CD4-positive, alpha-beta T cell (primary cell): ENCODE measurements at regions not wholly inside any gene's neighbourhood (a gene's known extent, or its start where the extent isn't known, plus 50 kb on each side); places are given as distances from the start of the nearest gene placed in this dataset.

Experiments used
- ATAC-seq: fragments of 200-7000 bp; cut with Tn5 transposase; one replicate; pipeline ENCODE4 v1.10.0; 2022; ENCODE audit warnings: mild to moderate bottlenecking; ENCODE audit not compliant: poor library complexity
- CTCF ChIA-PET: fragments of 350-600 bp; sonication (Branson Sonifier 250); formaldehyde crosslinking; loops from one replicate; lab custom pipeline; 2021; ENCODE audit warnings: antibody characterized with exemption, inconsistent platforms; lab: Charles Lee
- POLR2A ChIA-PET: fragments of 350-600 bp; sonication (Branson Sonifier 250); formaldehyde crosslinking; loops from one replicate; lab custom pipeline; 2021; ENCODE audit warnings: antibody characterized with exemption, inconsistent platforms; lab: Charles Lee
- DNase-seq, 14 experiments: peaks; one replicate each; pipeline ENCODE4 v3.0.0-alpha.2; 2013 to 2020; ENCODE audit warnings: mixed read lengths in 2 of 14
- H3K27ac ChIP-seq, 2 donors: one replicate each; pipeline versions ENCODE4 v1.5.1 to v1.7.0; 2013; ENCODE audit warnings: low read length in 2 of 2, low read depth in 1 of 2, mild to moderate bottlenecking in 1 of 2
- H3K27me3 ChIP-seq, 2 experiments: 1 replicate in 1 of 2; 2 replicates in 1 of 2; pipeline versions ENCODE4 v1.6.1 to v1.7.0; 2013; ENCODE audit warnings: low read length in 2 of 2, control low read depth in 1 of 2, mild to moderate bottlenecking in 1 of 2, moderate library complexity in 1 of 2; ENCODE audit not compliant: insufficient read depth in 2 of 2, control insufficient read depth in 1 of 2
- H3K36me3 ChIP-seq: one replicate; pipeline ENCODE4 v1.6.1; 2013; ENCODE audit warnings: low read length, control low read depth; ENCODE audit not compliant: insufficient read depth
- H3K4me1 ChIP-seq: one replicate; pipeline ENCODE4 v1.6.1; 2013; ENCODE audit warnings: low read length, control low read depth; ENCODE audit not compliant: insufficient read depth
- H3K4me3 ChIP-seq: one replicate; pipeline ENCODE4 v1.5.1; 2013; ENCODE audit warnings: mild to moderate bottlenecking, low read length, moderate library complexity
- H3K9me3 ChIP-seq, 2 experiments: 1 replicate in 1 of 2; 2 replicates in 1 of 2; pipeline versions ENCODE4 v1.6.1 to v1.7.0; 2013; ENCODE audit warnings: low read length in 2 of 2, mild to moderate bottlenecking in 2 of 2, control low read depth in 1 of 2, moderate library complexity in 1 of 2; ENCODE audit not compliant: control insufficient read depth in 1 of 2, insufficient read depth in 1 of 2
- H3K27ac Mint-ChIP-seq: one replicate; pipeline ENCODE4 v1.8.0; 2020; ENCODE audit warnings: mixed read lengths
- H3K27me3 Mint-ChIP-seq: one replicate; pipeline ENCODE4 v1.8.0; 2021; ENCODE audit warnings: mixed read lengths
- H3K36me3 Mint-ChIP-seq: one replicate; pipeline ENCODE4 v1.8.0; 2021; ENCODE audit warnings: low read depth, mixed read lengths
- H3K4me1 Mint-ChIP-seq: one replicate; pipeline ENCODE4 v1.8.0; 2021; ENCODE audit warnings: low read depth, mixed read lengths
- H3K4me3 Mint-ChIP-seq: one replicate; pipeline ENCODE4 v1.8.0; 2020; ENCODE audit warnings: mild to moderate bottlenecking, mixed read lengths
- H3K9me3 Mint-ChIP-seq: one replicate; pipeline ENCODE4 v1.8.0; 2020; ENCODE audit warnings: mixed read lengths
- intact Hi-C, 2 experiments: fragments of 100-400 bp; cut with DNase I in 1 of 2; cut with micrococcal nuclease in 1 of 2; formaldehyde crosslinking; loops; one replicate each; pipeline versions ENCODE4 v1.15.1 to v1.9.0; 2023 to 2025; cut with DNase I, micrococcal nuclease
- TF ChIP-seq, protein P1 (sequence below): fragments of 200-600 bp; IDR thresholded peaks from one replicate; pipeline ENCODE4 v1.8.0; 2022; ENCODE audit warnings: antibody characterized with exemption, mild to moderate bottlenecking

DNA sequence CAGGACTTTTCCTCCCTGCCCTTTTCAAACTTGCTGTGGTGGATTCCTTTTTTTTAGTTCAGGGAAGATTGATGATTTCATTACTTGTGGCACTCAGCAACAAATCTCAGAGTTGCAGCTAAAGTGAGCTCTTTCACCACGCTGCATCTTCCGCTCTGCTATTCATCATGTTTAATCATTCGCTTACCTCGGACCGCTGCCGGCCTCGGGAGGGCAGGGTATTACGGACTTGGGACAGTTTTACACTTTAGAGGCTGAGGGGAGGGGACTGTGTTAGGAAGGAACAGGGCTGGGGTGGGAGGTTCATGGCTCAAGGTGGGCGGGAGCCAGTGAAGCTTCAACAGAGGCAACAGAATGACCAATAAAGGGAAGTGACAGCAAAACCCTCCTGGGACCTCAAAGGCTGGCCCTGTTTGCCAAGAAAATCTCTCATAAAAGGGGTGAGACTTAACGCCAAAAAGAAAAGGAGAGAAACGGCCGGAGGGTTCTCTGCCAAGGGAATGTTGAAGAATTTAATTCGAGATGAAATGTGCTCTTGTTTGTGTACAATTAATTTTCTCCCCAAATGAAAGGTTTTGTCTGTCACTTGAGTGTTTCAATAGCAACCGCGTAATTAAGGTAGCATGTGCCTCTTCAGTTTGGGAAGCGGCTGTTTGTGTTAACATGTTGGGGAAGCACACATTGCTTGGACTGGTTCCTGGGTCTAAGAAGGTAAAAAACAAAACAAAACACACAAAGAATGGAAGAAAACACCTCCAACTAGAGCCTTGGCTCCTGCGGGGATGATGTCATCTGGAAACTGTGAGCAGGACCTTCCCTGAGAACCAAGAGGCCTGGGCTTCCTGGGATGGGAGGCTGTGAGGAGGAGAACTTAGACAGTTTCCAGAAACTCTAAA, 72.5 kb upstream of the SULF2 start:
- no peak overlapping the region for H3K27ac Mint-ChIP-seq

DNA sequence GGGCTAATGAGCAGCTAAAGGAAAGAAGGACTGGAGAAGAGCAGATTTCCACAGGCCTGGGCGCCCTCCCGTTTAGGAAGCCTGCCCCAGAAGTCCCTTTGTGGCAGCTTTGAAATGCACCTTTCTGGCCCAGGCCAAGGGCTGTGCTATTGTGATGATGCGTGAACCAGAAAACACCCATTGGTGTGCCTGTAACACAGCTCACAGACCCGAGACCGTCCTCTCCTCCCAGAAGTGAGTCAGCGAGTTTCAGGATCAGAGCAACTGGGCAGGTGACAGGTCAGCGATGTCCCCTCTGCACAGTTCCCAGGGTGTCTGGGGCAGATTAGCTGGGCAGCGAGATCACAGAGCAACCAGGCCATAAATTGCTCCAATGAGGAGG, 71.9 kb upstream of the SULF2 start:
- no peaks in the 10 kb centered on the region for H3K9me3 Mint-ChIP-seq
- H3K27me3 ChIP-seq: peaks cover 0 to 2% of the 10 kb centered on the region in 2 experiments
- POLR2A ChIA-PET: no interaction called here
- DNase-seq (no peak), ATAC-seq (no peak)
- no peak overlapping the region for H3K27ac ChIP-seq
- H3K4me3 Mint-ChIP-seq: no peak overlapping the region
- no peaks in the 10 kb centered on the region for H3K9me3 ChIP-seq
- intact Hi-C loops: no loop called here
- TF ChIP-seq, protein P1, sequence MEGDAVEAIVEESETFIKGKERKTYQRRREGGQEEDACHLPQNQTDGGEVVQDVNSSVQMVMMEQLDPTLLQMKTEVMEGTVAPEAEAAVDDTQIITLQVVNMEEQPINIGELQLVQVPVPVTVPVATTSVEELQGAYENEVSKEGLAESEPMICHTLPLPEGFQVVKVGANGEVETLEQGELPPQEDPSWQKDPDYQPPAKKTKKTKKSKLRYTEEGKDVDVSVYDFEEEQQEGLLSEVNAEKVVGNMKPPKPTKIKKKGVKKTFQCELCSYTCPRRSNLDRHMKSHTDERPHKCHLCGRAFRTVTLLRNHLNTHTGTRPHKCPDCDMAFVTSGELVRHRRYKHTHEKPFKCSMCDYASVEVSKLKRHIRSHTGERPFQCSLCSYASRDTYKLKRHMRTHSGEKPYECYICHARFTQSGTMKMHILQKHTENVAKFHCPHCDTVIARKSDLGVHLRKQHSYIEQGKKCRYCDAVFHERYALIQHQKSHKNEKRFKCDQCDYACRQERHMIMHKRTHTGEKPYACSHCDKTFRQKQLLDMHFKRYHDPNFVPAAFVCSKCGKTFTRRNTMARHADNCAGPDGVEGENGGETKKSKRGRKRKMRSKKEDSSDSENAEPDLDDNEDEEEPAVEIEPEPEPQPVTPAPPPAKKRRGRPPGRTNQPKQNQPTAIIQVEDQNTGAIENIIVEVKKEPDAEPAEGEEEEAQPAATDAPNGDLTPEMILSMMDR: no peak
- H3K4me1 Mint-ChIP-seq: no peaks in the 10 kb centered on the region
- no peak overlapping the region for H3K27ac Mint-ChIP-seq
- H3K36me3 Mint-ChIP-seq: no peaks in the 10 kb centered on the region
- CTCF ChIA-PET: no interaction called here
- H3K4me1 ChIP-seq: no peaks in the 10 kb centered on the region
- no peaks in the 10 kb centered on the region for H3K36me3 ChIP-seq
- peaks cover 8% of the 10 kb centered on the region for H3K27me3 Mint-ChIP-seq
- H3K4me3 ChIP-seq: no peak overlapping the region

More for the DNA sequence above, 72.5 kb upstream of the SULF2 start:
- Histone ChIP-seq H3K36me3 (no peaks in the 10 kb centered on the region), H3K4me3 (no peak overlapping the region), H3K9me3 (no peaks in the 10 kb centered on the region), H3K27ac (no peak overlapping the region), H3K4me1 (no peaks in the 10 kb centered on the region), H3K27me3 (peaks cover 0 to 2% of the 10 kb centered on the region in 2 experiments)
- intact Hi-C loops: no loop called here
- ChIA-PET CTCF (no interaction called here), POLR2A (no interaction called here)
- H3K4me1 Mint-ChIP-seq: no peaks in the 10 kb centered on the region
- H3K4me3 Mint-ChIP-seq: no peak overlapping the region
- ATAC-seq (no peak), DNase-seq (no peak)
- TF ChIP-seq, protein P1: no peak
- no peaks in the 10 kb centered on the region for H3K9me3 Mint-ChIP-seq
- no peaks in the 10 kb centered on the region for H3K36me3 Mint-ChIP-seq
- H3K27me3 Mint-ChIP-seq: peaks cover 4% of the 10 kb centered on the region

DNA sequence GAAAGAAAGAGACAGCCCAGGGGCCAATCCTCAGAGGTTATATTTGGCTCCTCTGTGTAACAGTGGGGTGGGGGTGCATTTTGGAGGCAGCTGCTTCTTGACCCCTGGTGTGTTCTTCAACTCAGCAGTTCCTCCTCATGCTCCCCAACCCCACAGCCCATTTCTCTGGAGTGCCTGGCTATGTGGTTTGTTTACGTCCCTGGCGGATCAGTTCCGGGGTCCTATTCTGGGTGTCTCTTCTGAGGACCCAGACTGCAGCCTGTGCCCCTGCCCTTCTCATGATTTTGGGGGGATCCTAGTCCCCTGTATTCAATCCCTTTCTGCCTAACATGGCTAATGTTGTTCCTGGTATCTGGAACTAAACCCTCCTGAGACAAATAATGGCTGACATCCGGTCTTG, 70.5 kb upstream of the SULF2 start:
- H3K4me3 Mint-ChIP-seq: no peak overlapping the region

More for the DNA sequence above, 70.5 kb upstream of the SULF2 start:
- Histone ChIP-seq H3K4me1 (no peaks in the 10 kb centered on the region), H3K9me3 (no peaks in the 10 kb centered on the region), H3K36me3 (no peaks in the 10 kb centered on the region), H3K27ac (no peak overlapping the region), H3K4me3 (no peak overlapping the region), H3K27me3 (no peaks in the 10 kb centered on the region)
- ChIA-PET CTCF (no interaction called here), POLR2A (no interaction called here)
- ATAC-seq: no peak
- TF ChIP-seq, protein P1: no peak
- no peak overlapping the region for H3K27ac Mint-ChIP-seq
- no peaks in the 10 kb centered on the region for H3K36me3 Mint-ChIP-seq
- H3K9me3 Mint-ChIP-seq: no peaks in the 10 kb centered on the region
- intact Hi-C loops: no loop called here
- H3K27me3 Mint-ChIP-seq: peaks cover 6% of the 10 kb centered on the region
- DNase-seq: no peak
- no peaks in the 10 kb centered on the region for H3K4me1 Mint-ChIP-seq
